Activated CD4-positive, CD25-positive, alpha-beta regulatory T cell treated with anti-CD3 and anti-CD28 coated beads, Interleukin-2, amount 50 U/mL, for 16 hours (primary cell): ENCODE measurements at regions not wholly inside any gene's neighbourhood (a gene's known extent, or its start where the extent isn't known, plus 50 kb on each side); places are given as distances from the start of the nearest gene placed in this dataset.

Source experiments
- DNase-seq: peaks from one replicate; pipeline ENCODE4 v3.0.0-alpha.2; 2020; ENCODE audit warnings: low read depth, low spot score

- DNase-seq: no peak
Observed at GRCh38 chr11:123304828-123305466, 109.9 kb upstream of the CLMP start.

DNA sequence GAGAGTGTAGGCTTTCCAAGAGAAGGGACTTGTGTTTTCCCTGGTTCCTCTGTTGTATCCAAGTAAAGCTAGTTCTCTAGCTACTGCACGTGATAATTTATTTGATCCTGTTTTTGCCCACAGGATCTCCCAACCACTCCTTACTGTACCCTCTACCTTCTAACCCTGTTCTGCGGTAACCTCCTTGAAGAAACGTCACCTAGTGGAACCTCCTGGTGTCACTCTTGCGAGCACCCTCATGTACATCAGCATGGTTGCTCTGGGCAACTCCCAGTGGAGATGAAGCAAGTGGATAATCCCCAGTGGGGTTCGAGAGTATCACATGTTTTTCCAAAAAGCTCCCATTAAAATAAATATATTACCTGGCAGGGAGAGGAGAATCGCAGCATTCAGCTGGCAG is 108.9 kb upstream of the CLMP start:
- DNase-seq: no peak

DNA sequence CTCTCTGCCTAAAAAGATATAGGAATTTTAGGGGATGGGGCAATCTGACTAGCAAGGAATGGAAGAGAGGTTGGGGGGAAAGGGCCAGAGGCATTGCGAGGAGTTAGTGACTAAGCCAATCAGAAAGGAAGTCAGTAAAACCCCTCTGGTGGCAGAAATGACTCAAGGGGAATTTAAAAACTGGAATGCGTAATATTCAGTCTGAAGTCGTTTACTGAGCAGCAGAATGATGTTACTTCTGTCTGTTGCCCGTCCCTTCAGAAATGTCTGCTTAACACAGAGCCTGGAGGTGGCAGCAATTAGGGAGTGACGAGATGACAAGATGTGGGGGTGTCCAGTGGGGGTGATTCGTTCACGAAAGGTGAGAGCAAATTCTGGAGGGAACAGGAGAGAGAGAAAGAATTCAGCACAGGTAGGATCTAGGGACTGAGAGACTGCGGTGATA is 107.7 kb upstream of the CLMP start:
- no peak for DNase-seq

GRCh38 chr11:123301696-123302400 is 106.8 kb upstream of the CLMP start:
- peak; percentile 30 for DNase-seq

DNA sequence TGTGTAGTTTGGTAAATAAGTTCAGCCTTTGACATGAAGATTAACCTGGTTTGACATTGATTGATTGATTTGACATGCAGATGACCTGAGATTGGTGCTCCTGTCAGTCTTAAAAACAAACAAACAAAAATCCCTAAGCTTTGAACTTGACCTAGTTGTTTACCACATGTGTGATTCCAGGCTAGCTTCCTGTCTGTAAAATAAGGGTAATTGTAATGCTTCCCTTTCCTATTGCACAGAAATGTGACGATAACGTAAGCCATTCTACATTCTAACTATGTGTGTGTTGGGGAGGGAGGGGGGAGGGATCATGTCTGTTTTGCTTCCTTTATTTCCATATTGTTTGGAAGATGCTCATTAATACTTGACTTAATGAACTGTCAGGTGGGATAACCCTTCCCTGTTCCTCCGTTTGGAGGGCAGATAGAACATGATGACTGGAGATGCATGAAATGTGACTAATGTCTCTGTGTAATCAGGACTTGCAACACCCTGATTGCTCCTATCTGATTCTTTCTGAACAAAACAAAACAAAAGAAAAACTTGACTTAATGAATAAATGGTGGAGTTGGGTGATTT is 106.1 kb upstream of the CLMP start:
- no peak for DNase-seq

- no peak for DNase-seq
Observed at GRCh38 chr11:123299721-123300120, 104.7 kb upstream of the CLMP start.

- no peak for DNase-seq
Observed at GRCh38 chr11:123298488-123299447, 103.7 kb upstream of the CLMP start.

DNA sequence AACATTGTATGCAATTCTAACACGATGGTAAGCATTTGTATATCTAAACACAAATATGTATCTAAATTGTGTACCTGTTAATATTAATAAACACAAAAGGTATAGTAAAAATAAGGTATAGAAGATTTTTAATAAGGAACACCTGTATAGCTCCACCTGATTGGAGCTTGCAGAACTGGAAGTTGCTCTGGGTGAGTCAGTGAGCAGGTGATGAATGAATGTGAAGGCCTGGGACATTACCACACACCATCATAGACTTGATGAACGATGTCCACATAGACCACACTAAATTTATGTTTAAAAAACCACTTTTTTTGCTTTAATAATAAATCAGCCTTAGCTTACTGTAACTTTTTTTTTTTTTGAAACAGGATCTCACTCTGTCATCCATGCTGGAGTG is 97.6 kb upstream of the CLMP start:
- DNase-seq: no peak

GRCh38 chr11:123291201-123291869 is 96.3 kb upstream of the CLMP start:
- DNase-seq: no peak

- DNase-seq: no peak
Observed at GRCh38 chr11:123286761-123287160, 91.7 kb upstream of the CLMP start.

DNA sequence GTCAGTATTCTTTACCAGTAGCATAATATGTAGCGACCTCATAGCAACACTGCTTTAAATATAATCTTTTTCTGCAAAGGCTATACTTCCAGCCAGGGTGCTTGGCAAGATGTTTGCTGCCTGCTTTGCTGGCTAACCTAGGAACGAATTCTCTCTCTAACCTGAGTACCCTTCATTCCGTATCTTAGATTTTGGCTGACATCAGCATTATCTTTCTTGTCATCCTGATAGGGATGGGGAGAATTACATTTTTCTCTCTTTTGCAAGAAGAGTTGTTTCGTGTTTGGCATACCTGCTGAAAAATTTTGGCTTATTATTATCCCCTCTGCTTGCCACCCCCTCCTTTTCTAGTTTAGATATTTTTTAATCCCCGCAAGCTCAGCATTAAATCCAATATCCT is 91.2 kb upstream of the CLMP start:
- DNase-seq: no peak

DNA sequence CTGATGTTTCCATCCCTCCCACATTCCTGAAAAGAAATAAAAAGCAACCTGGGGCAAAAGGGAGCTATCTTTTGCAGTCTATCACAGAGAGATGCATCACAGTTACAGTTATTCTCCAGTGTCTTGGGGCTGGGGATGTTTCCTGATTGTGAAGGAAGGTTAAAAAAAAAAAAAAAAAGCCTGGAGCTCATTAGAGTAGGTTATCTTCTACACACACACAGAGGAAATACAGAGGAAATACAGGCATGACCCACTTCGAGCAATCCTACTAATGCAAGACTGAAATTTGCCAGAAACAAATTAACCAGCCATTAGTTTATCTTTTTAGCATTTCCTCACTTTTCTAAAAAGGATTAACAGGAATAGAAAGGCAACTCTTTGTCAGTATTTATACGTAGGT is 89.4 kb upstream of the CLMP start:
- DNase-seq: no peak

DNA sequence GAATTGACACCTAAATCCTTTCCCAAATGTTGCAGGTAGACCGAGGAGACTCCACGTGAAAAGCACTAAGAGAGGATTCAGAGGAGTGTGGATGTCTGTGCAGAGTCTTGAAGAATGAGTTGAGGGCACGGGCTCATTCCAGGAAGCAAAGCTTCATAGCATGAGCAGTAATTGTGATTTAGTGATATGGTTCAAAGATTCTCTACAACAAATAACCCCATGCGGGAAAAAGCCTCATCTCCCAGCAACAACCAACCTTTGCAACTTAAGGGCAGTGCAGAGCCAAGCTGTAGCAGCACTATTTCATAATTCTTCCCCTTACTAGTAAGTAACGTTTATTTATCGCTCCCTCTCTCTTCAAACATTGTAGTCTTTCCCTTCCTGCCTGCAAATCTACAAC is 87.5 kb upstream of the CLMP start:
- no peak for DNase-seq

- no peak for DNase-seq
Observed at GRCh38 chr11:123273616-123274015, 78.6 kb upstream of the CLMP start.

DNA sequence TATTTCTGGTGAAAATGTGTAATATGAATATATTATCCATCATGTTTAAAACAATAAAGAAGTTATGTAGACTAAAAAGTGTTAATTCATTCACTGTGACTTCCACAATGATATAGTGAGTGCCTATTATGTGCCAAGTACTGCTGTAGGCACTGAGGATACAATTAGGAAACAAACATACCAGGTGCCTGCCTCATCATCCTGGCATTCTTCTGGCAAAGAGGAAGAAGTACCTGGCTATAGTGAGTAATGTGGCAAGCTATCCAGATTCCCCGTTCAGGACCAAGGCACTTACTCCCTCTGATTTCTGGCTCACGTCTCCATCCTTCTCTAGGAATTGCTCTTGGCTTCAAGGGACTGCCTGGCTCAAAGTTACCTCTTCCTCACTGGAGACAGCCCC is 77.5 kb upstream of the CLMP start:
- DNase-seq: no peak

DNA sequence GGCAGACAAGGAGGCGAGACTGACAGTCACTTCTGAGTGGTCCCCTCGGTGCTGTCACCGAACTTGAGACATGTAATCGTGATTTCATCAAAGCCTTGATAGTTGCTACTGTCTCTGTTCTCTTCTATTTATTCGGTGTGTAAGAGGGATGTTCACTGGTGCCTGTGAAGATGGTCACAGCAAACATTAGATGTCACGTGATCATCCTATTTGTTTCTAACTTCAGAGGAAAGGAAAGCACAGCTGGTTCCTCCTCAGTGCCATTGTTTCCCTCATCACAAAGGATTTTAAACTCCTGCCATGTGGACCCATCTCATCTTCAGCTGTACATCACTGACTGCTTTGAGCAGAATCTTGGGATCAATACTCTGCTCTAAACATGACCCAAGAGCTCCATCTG is 73.1 kb upstream of the CLMP start:
- DNase-seq: no peak

- DNase-seq: no peak
Observed at GRCh38 chr11:123265951-123266350, 70.9 kb upstream of the CLMP start.

GRCh38 chr11:123264431-123264780 is 69.4 kb upstream of the CLMP start:
- DNase-seq: no peak

- peak; percentile 21 for DNase-seq
Observed at GRCh38 chr11:123261345-123262106, 66.5 kb upstream of the CLMP start.

DNA sequence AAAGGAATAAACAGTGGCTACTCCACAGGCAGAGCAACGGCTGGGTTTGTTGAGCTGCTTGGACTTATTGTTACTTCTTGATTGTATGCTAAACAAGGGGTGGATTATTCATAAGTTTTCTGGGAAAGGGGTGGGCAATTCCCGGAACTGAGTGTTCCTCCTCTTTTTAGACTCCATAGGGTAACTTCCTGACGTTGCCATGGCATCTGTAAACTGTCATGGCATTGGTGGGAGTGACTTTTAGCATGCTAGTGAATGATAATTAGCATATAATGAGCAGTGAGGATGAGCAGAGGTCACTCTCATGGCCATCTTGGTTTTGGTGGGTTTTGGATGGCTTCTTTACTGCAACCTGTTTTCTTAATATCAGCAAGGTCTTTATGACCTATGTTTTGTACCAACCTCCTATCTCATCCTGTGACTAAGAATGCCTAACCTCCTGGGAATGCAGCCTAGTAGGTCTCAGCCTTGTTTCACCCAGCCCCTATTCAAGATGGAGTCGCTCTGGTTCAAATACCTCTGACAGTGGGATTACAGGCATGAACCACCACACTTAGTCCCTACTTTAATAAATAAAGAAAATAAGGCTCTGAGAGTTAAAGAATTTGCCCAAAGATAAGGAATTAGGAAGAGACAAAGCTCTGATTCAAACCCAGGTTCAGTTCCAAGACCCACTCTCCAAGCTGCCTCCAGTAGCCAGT is 65.6 kb upstream of the CLMP start:
- no peak for DNase-seq
